GM12873 (cell line): ENCODE measurements at regions not wholly inside any gene's neighbourhood (a gene's known extent, or its start where the extent isn't known, plus 50 kb on each side); places are given as distances from the start of the nearest gene placed in this dataset.

Experiments used
- CTCF ChIP-seq: IDR thresholded peaks from 2 replicates; pipeline ENCODE4 v1.5.1; 2012; ENCODE audit warnings: low read depth, mild to moderate bottlenecking, moderate library complexity, low read length, control low read depth; ENCODE audit not compliant: insufficient read depth; ENCODE audit errors: missing control alignments

- no peak for TF ChIP-seq CTCF
Observed at GRCh38 chr4:17138847-17139246, 240.4 kb upstream of the LDB2 start.

- TF ChIP-seq CTCF = no peak
Observed at GRCh38 chr4:17134565-17134964, 236.1 kb upstream of the LDB2 start.

- no peak for TF ChIP-seq CTCF
Observed at GRCh38 chr4:17134100-17134499, 235.7 kb upstream of the LDB2 start.

- no peak for TF ChIP-seq CTCF
Observed at GRCh38 chr4:17132226-17132625, 233.8 kb upstream of the LDB2 start.

- no peak for TF ChIP-seq CTCF
Observed at GRCh38 chr4:17128268-17128667, 229.8 kb upstream of the LDB2 start.

GRCh38 chr4:17126321-17126966, 228.0 kb upstream of the LDB2 start:
- TF ChIP-seq CTCF = no peak

GRCh38 chr4:17124767-17125166, 226.3 kb upstream of the LDB2 start:
- peak; percentile 5 for TF ChIP-seq CTCF
